Mesothelial cell of epicardium (in vitro differentiated cells): ENCODE measurements at regions not wholly inside any gene's neighbourhood (a gene's known extent, or its start where the extent isn't known, plus 50 kb on each side); places are given as distances from the start of the nearest gene placed in this dataset.
"Not testable (repeated sequence)": the region's sequence is repeated elsewhere in the genome, so short reads cannot be mapped to it uniquely, and the experiment has no call there.

Experiments
- DNase-seq, 2 experiments: peaks; one replicate each; pipeline ENCODE4 v3.0.0; 2021; ENCODE audit warnings: low spot score in 2 of 2; ENCODE audit not compliant: unreplicated experiment in 2 of 2
- H3K27ac Mint-ChIP-seq: 2 replicates; pipeline ENCODE4 v1.8.0; 2021; ENCODE audit warnings: mixed read lengths
- H3K27me3 Mint-ChIP-seq: 2 replicates; pipeline ENCODE4 v1.8.0; 2021; ENCODE audit warnings: low read depth, mixed read lengths
- H3K36me3 Mint-ChIP-seq: 2 replicates; pipeline ENCODE4 v1.8.0; 2021; ENCODE audit warnings: mixed read lengths
- H3K4me1 Mint-ChIP-seq: 2 replicates; pipeline ENCODE4 v1.8.0; 2021; ENCODE audit warnings: mixed read lengths
- H3K4me3 Mint-ChIP-seq: 2 replicates; pipeline ENCODE4 v1.8.0; 2021; ENCODE audit warnings: mild to moderate bottlenecking, moderate library complexity, mixed read lengths
- H3K9me3 Mint-ChIP-seq: 2 replicates; pipeline ENCODE4 v1.8.0; 2021; ENCODE audit warnings: mixed read lengths
- TF ChIP-seq, protein P1 (sequence below): fragments of 200-600 bp; sonication (generic); IDR thresholded peaks from one replicate; pipeline ENCODE4 v1.5.0; 2021; ENCODE audit warnings: antibody characterized with exemption; ENCODE audit not compliant: unreplicated experiment

DNA sequence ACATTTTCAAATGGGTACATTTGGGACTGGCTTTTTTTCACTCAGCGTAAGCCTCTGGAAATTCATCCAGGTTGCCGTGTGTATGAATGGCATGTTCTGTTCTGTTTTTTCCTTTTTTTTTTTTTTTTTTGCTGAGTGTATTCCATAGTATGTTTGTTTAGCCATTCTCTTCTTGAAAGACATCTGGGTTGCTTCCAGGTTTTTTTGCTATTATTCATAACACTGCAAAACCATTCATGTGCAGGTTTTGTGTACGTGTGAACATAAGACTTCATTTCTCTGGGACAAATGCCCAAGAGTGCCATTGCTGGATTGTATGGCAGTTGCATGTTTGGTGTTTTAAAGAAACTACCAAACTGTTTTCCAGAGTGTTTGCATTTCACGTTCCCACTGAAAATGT, 335.9 kb upstream of the TNRC6C start:
- H3K36me3 Mint-ChIP-seq = no peaks in the 10 kb centered on the region
- H3K4me3 Mint-ChIP-seq = no peak overlapping the region
- peaks cover 25% of the 10 kb centered on the region for H3K9me3 Mint-ChIP-seq
- H3K27me3 Mint-ChIP-seq = peaks cover 11% of the 10 kb centered on the region
- no peak for DNase-seq
- TF ChIP-seq, protein P1, sequence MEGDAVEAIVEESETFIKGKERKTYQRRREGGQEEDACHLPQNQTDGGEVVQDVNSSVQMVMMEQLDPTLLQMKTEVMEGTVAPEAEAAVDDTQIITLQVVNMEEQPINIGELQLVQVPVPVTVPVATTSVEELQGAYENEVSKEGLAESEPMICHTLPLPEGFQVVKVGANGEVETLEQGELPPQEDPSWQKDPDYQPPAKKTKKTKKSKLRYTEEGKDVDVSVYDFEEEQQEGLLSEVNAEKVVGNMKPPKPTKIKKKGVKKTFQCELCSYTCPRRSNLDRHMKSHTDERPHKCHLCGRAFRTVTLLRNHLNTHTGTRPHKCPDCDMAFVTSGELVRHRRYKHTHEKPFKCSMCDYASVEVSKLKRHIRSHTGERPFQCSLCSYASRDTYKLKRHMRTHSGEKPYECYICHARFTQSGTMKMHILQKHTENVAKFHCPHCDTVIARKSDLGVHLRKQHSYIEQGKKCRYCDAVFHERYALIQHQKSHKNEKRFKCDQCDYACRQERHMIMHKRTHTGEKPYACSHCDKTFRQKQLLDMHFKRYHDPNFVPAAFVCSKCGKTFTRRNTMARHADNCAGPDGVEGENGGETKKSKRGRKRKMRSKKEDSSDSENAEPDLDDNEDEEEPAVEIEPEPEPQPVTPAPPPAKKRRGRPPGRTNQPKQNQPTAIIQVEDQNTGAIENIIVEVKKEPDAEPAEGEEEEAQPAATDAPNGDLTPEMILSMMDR = no peak
- H3K27ac Mint-ChIP-seq = no peak overlapping the region
- H3K4me1 Mint-ChIP-seq = no peaks in the 10 kb centered on the region

DNA sequence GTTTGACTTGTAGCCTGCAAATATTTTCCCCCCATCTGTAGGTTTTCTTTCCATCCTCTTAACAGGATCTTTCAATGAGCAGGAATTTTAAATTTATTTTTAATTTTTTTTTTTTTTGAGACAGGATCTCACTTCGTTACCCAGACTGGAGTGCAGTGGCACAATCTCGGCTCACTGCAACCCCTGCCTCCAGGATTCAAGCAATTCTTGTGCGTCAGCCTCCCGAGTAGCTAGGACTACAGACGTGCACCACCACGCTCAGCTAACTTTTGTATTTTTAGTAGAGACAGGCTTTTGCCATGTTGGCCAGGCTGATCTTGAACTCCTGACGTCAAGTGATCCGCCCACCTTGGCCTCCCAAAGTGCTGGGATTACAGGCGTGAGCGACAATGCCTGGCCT, 335.2 kb upstream of the TNRC6C start:
- not testable (repeated sequence) for H3K4me3 Mint-ChIP-seq, H3K4me1 Mint-ChIP-seq, H3K36me3 Mint-ChIP-seq, DNase-seq, H3K27ac Mint-ChIP-seq
- Mint-ChIP-seq H3K9me3 (peaks cover 29% of the 10 kb centered on the region), H3K27me3 (peaks cover 10% of the 10 kb centered on the region)

DNA sequence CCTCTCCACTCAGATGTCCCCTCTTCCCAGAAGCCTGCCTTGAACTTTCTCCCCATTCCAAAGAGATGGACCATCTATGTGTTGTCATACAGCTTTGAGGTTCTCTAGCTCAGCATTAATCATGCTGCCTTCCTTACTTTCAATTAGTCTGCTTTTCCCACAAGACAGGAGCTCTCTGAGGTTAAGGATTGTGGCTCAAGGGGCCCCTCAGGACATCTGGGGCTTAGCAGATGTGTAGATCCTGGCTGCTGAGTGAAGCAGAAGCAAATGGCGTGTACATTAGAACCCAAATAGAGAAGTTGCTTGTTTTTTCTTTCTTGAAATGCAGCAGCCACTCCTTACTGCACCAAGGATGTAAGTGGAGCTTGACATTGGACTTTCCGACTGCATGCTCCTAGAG, 330.5 kb upstream of the TNRC6C start:
- DNase-seq = no peak
- no peaks in the 10 kb centered on the region for H3K4me1 Mint-ChIP-seq
- H3K9me3 Mint-ChIP-seq = peaks cover 14% of the 10 kb centered on the region
- H3K4me3 Mint-ChIP-seq = no peak overlapping the region
- H3K27ac Mint-ChIP-seq = no peak overlapping the region
- H3K27me3 Mint-ChIP-seq = peaks cover 12% of the 10 kb centered on the region
- TF ChIP-seq, protein P1 = no peak
- H3K36me3 Mint-ChIP-seq = no peaks in the 10 kb centered on the region

DNA sequence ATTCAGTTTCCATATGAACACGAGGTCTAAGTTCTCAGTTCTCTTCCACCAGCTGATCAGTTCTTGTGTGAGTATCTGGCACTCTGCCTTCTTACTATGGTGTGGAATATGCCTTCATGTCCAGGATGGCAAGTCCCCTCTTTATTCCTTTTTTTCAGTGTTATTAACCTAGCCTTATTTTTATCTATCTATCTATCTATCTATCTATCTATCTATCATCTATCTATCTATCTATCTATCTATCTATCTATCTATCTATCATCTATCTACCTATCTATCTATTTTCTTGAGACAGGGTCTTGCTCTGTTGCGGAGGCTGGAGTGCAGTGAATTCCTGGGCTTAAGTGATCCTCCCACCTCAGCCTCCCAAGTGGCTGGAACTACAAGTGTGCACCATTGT, 329.2 kb upstream of the TNRC6C start:
- peaks cover 14% of the 10 kb centered on the region for H3K9me3 Mint-ChIP-seq
- not testable (repeated sequence) for DNase-seq, H3K27ac Mint-ChIP-seq, H3K36me3 Mint-ChIP-seq, H3K4me3 Mint-ChIP-seq, H3K4me1 Mint-ChIP-seq
- H3K27me3 Mint-ChIP-seq = peaks cover 12% of the 10 kb centered on the region

DNA sequence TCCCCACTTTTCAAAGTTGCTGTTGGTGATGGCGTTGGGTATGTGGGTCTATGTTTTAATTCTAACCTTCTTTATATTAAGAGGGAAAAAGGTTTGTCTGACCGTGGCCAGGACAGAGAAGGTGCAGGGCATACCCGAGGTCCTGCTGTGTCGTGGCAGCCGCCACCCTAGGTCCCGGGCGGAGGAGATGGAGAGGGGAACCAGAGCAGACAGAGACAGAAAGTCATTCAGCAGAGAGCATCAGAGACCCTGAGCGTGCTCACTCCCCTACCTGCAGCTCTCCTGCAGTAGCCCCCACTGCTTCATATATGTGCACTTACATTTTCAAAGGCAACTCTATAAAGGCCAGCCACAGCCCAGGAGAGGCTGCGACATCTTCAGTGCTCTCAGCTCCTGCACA, 327.2 kb upstream of the TNRC6C start:
- Mint-ChIP-seq H3K27ac (no peak overlapping the region), H3K4me1 (no peaks in the 10 kb centered on the region), H3K9me3 (peaks cover 14% of the 10 kb centered on the region), H3K36me3 (no peaks in the 10 kb centered on the region), H3K27me3 (peaks cover 15% of the 10 kb centered on the region), H3K4me3 (no peak overlapping the region)
- no peak for DNase-seq
- TF ChIP-seq, protein P1 = no peak

DNA sequence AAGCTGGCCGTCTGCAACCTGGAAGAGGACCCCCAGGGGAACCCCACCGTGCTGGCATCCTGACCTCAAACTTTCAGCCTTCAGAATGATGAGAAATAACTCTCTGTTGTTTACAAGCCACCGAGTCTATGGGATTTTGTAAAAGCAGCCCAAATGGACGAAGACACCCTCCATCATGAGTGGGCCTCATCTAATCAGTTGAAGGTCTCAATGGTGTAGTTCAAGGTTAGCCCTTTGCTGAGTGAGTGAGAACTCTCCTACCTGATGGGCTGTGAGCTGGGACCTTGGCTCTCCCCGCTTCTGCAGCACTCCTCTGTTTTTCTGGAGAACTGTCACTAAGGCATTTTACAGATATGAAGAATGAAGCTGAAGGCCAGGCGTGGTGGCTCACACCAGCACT, 325.9 kb upstream of the TNRC6C start:
- Mint-ChIP-seq H3K27ac (no peak overlapping the region), H3K4me3 (no peak overlapping the region), H3K9me3 (peaks cover 5% of the 10 kb centered on the region), H3K4me1 (no peaks in the 10 kb centered on the region), H3K36me3 (no peaks in the 10 kb centered on the region), H3K27me3 (peaks cover 9% of the 10 kb centered on the region)
- DNase-seq = no peak
- TF ChIP-seq, protein P1 = no peak

DNA sequence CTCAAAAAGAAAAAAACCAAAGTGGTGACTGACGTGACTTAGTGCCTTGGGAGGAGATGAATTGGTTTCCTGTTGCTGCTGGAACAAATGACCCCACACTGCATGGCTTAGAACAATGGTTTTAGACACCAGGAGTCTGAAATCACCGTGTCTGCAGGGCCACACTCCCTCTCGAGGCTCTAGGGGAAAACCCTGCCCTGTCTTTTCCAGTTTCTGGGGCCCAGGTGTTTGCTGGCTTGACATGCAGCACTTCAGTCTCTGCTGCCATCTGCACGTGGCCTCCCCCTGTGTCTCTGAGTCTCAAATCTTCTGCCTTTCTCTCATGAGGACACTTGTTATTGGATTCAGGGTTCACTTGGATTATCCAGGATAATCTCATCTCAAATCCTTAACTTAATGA, 323.8 kb upstream of the TNRC6C start:
- H3K27ac Mint-ChIP-seq = no peak overlapping the region
- TF ChIP-seq, protein P1 = no peak
- no peak overlapping the region for H3K4me3 Mint-ChIP-seq
- DNase-seq = no peak
- peaks cover 6% of the 10 kb centered on the region for H3K4me1 Mint-ChIP-seq
- no peaks in the 10 kb centered on the region for H3K9me3 Mint-ChIP-seq
- H3K27me3 Mint-ChIP-seq = peaks cover 23% of the 10 kb centered on the region
- H3K36me3 Mint-ChIP-seq = no peaks in the 10 kb centered on the region
